GM21367 (cell line): ENCODE measurements at regions not wholly inside any gene's neighbourhood (a gene's known extent, or its start where the extent isn't known, plus 50 kb on each side); places are given as distances from the start of the nearest gene placed in this dataset.
"Not testable (repeated sequence)": the region's sequence is repeated elsewhere in the genome, so short reads cannot be mapped to it uniquely, and the experiment has no call there.

Experiments
- ATAC-seq: cut with Tn5 transposase; IDR thresholded peaks from one replicate; pipeline ENCODE4 v1.9.1; 2021; ENCODE audit not compliant: unreplicated experiment

DNA sequence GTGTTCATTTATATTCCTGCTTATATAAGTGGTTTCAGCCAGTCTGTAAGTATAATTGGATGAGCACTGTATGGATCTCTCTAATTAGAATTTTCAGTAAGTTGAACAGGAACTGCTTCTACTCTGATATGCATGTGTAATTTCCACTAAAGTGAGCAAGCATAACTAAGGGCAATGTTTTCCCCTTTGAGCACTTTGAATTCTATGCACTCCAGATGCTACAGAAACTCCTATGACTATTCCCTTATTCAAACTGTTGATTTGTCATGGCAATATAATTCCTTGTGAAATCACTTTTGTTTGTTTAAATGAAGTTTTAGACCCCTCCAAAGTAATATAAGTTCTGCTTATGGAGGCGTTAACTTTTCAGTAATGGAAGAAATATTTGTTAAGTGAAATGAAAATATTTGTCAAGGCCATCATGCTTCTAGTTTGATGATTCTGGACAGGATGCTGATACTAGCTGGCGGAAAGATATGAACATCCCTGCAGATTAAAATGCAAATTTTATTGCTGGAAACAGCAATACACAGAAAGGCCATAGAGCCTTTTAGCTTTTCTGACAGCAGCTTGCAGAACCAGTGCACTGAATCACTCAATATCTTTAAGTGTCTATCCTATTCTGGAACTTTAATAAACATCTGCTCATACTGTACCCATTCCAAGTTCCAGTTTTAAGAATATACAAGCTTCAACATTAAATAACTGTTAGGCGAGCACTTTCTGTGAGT, 1460.8 kb downstream of the RAPGEF2 start:
- ATAC-seq, result no peak

DNA sequence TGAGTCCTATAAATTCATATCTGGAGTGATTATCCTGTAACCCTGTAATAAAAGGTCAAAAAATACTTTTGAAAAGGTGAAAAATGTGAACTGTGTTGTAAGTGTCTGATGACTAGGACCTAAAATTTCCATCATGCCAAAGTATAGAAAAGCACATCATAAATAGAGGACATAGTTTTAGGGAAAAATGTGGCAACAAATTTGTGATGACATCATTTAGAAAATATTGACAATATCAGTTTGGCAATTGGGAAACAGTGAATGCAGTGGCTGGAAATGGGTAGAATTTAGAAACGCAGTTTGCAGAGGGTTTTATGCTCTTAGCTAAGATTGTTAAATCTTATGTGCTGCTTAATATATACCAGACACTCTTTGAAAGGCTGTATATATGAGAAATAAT, 1464.8 kb downstream of the RAPGEF2 start:
- ATAC-seq, result no peak

DNA sequence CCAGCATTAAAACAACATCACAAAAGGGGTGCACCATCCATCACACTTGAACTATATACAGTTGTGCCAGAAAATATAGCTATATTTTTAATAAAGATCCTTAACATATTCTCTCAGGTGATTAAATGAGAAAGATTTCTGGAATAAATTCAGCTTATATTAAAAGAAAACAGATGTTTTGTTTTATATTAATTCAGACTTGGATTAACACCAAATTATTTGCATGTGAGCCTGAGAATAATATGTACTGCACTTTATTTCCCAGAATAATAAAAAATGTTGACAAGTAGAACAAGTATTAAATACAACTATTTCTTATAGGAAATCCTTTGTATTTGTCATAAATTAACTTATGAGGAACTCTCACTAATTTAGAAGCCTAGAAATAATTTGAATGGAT, 1467.4 kb downstream of the RAPGEF2 start:
- ATAC-seq, result no peak

GRCh38 chr4:160574272-160574671, 1471.4 kb downstream of the RAPGEF2 start:
- not testable (repeated sequence) for ATAC-seq

- no peak for ATAC-seq
Observed at GRCh38 chr4:160580581-160580980, 1477.7 kb downstream of the RAPGEF2 start.

DNA sequence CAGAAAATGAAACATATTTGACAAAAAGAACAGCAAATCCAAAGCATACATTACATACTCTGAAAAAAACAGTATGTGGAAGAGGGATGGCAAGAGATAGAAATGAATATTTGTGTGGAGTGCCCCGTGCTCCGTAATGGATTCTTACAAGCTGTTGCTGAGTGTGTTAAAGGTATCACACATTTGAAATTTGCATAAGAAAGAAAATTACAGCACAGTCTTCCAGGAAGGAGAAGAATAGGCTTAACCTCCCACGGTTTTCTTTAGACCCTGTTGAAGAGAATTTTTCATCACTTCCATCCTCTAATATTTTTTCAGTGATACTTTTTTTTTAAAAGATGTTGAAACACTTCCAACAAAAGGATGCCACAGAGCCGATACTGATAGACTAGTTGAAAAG, 1489.4 kb downstream of the RAPGEF2 start:
- ATAC-seq, result no peak

DNA sequence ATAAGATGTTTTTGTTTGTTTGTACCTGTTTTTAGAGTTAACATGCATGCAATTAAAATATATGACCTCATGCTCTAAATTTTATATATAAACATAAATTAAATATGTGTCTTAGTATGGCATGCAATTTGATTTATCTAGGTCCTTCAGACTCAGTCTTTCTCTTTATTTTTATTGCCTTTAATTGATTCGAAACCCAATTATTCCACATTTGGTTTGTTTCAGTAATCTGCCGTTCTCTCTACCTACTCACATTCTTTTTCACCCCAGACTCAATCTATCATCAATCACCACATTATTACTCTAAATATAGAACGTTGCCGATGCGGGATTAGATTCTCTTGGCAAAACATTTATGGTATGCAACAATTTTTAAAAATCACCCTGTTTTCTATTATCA, 1492.8 kb downstream of the RAPGEF2 start:
- ATAC-seq, result no peak

DNA sequence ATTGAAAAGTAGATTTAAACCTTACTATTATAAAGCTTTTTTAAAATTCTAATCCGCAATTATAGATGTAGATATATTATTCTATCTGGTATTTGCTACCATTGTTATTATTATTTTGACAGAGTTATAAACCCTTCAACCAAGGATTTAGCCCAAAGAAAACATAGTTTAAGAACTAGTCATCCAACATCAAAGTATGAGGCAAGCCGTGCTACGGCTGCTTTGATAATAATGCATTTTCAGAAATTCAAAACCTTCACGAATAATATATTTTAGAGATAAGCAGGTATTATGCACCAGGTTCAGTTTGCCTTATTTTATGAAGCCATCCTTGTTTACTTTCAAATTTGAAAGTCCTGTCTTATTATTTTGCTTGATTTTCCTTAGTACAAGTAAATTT, 1501.7 kb downstream of the RAPGEF2 start:
- no peak for ATAC-seq

GRCh38 chr4:160611181-160611580, 1508.3 kb downstream of the RAPGEF2 start:
- no peak for ATAC-seq

GRCh38 chr4:160631044-160631443, 1528.2 kb downstream of the RAPGEF2 start:
- no peak for ATAC-seq

DNA sequence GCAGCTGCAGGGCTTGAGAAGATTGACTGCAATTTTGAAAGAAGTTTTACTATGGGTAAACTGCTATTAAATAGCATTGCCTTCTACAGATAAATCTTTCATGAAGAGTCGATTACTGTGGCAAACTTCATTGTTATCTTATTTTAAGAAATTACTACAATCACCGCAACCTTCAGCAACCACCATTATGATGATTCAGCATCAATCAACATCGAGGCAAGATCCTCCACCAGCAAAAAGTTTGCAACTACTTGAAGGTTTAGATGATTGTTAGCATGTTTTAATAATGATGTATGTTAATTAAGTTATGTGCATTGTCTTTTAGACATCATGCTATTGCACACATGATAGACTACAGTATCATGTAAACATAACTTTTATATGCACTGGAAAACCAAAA, 1511.0 kb downstream of the FSTL5 start:
- no peak for ATAC-seq

- no peak for ATAC-seq
Observed at GRCh38 chr4:160675550-160675949, 1488.2 kb downstream of the FSTL5 start.

DNA sequence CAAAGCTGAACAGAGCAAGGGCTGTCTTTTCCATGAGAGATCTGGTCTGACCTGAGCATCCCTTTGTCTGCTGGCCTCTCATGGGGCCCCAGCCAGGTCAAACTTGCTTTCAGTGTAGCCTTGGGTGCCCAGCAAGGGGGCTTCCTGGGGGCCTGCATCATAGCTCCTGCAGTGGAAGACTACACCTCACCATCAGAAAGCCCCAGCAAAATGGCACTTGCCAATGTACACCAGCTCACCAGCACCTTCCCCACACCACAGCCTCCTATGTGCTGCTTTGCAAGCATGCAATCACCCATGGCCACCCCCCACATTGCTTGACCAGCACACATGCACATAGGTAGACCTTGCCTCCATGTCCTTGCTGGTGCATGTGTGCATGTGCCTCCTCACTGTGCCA, 1478.1 kb downstream of the FSTL5 start:
- ATAC-seq, result no peak

- ATAC-seq, result no peak
Observed at GRCh38 chr4:160701671-160702070, 1462.1 kb downstream of the FSTL5 start.

GRCh38 chr4:160709026-160709425, 1454.8 kb downstream of the FSTL5 start:
- ATAC-seq, result no peak

DNA sequence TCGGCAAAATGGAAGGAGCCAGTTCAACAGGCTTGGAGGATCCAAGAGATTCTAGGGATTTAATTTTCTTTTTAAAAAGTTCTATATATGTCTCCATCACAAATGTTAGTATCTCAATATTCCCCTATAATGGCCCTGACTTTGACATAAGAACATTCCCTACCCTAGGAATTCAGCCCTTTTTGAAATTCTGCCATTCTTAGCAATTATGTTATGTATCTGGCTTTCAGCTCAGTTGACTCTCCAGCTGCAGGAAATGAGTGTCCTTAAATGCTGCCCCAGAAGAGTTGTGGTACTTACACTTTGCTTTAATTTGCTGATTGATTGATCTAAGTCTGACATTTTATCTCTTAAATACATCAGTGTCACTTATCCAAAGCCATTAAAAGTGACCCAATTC, 1454.3 kb downstream of the FSTL5 start:
- ATAC-seq, result no peak

DNA sequence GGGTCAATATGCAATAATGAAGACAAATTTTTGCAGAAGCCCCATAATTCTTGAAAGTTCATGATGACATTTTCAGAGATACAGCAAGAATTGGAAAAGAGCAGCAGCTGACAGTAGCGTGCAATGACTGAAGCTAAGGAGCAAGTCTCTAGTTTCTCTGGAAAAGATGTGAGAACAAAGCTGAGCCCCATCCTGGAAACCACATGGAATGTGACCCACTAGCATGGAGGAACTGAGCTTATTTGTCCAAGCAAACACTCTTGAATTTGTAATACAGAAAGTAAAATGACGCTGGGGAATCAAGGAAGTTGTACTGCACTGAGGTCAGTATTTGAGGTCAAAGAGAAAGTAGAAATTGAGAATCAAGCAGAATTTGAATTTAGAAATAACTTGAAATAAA, 1447.2 kb downstream of the FSTL5 start:
- no peak for ATAC-seq

DNA sequence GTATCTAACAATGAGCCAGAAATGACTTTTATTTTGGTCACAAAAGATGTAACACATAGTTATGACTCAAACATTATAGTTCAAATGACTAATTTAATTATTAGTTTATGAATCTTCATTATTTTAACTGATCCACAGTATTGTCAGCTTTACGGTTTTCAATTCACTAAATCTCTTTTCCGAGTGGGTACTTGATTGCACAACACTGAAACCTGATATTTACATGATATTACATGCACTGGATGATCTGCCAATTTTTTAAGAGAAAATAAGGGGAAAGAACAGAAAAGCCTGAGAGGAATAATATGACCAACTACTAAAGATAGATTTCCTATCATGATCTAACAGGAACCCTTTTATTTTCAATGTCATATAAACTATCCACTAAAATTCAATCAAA, 1446.0 kb downstream of the FSTL5 start:
- no peak for ATAC-seq

- ATAC-seq, result no peak
Observed at GRCh38 chr4:160724063-160724462, 1439.7 kb downstream of the FSTL5 start.

DNA sequence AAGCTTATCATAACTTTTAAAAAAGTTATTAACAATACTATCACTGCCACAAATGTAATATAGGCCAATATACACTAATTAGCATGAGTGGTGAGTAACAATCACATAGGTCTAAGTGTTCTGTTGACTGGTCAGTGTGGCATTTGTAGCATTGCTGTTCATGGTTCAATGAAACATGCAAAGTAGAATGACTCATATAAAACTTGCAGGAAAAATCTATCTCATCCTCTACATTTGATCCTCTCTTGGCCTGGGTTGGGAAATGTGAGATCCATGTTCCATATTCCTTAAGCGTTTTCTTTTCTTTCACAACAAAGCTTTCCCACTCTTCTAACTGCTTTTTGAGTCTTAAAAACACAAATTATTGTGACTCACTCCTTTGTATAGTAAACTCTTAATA, 1418.7 kb downstream of the FSTL5 start:
- no peak for ATAC-seq

GRCh38 chr4:160746585-160746984, 1417.2 kb downstream of the FSTL5 start:
- ATAC-seq, result not testable (repeated sequence)

DNA sequence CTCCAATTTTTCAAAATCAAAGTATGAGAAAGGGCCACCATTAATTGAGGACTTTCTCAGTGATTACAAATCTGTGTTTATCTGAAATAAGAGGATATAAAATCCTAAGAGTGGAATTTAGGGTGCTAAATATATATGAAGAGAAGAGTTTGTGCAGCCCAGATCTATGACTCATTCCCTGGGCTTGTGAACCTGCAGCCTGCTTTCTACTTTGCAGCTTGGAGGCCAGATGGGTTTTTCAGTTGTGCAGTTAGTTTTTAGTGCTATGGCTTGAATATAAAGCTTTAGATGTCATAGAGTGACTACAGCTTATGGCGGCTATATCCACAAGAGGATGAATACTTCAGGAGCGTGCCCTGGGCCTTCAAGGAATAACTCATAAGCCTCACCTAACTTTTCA, 1391.1 kb downstream of the FSTL5 start:
- no peak for ATAC-seq

GRCh38 chr4:160795216-160795615, 1368.6 kb downstream of the FSTL5 start:
- ATAC-seq, result no peak
